HFFc6 (cell line): ENCODE measurements at regions not wholly inside any gene's neighbourhood (a gene's known extent, or its start where the extent isn't known, plus 50 kb on each side); places are given as distances from the start of the nearest gene placed in this dataset.

Source experiments
- DNase-seq: peaks from one replicate; pipeline ENCODE4 v3.0.0-alpha.2; 2018
- H3K27ac Mint-ChIP-seq: 2 replicates; pipeline ENCODE4 v1.8.0; 2020; ENCODE audit warnings: mild to moderate bottlenecking, mixed read lengths
- H3K27me3 Mint-ChIP-seq: 2 replicates; pipeline ENCODE4 v1.8.0; 2021; ENCODE audit warnings: mild to moderate bottlenecking, moderate library complexity, mixed read lengths; ENCODE audit not compliant: insufficient read depth
- H3K36me3 Mint-ChIP-seq: 2 replicates; pipeline ENCODE4 v1.8.0; 2021; ENCODE audit warnings: low read depth, mixed read lengths
- H3K4me1 Mint-ChIP-seq: 2 replicates; pipeline ENCODE4 v1.8.0; 2020; ENCODE audit warnings: low read depth, mixed read lengths
- H3K4me3 Mint-ChIP-seq: 2 replicates; pipeline ENCODE4 v1.8.0; 2020; ENCODE audit warnings: mild to moderate bottlenecking, moderate library complexity, mixed read lengths
- H3K9me3 Mint-ChIP-seq: 2 replicates; pipeline ENCODE4 v1.8.0; 2020; ENCODE audit warnings: mild to moderate bottlenecking, mixed read lengths
- TF ChIP-seq, protein P1 (sequence below): fragments of 200-600 bp; sonication (generic); IDR thresholded peaks from 2 replicates; pipeline ENCODE4 v1.5.0; 2021; ENCODE audit warnings: antibody characterized with exemption, mild to moderate bottlenecking

DNA sequence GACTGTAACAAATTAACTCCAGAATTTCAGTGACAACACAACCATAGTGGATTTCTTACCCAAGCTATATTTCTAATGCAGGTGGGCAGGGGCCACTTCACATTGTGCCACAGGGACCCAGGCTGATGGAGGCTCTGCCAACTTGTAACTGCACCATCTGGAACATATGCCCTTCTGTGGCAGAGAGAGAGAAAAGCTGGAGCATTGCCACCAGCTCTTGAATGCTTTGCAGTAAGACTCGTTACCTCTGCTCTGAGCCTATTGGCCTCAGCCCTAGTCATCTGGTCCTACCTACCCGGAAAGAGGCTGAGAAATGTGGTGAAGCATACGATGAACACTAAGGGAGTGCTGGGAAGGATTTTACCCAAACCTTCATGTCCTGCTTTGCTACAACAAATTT lies 587.1 kb downstream of the ZNF385D start:
- peaks cover 32% of the 10 kb centered on the region for H3K4me1 Mint-ChIP-seq
- no peak for DNase-seq
- no peak overlapping the region for H3K4me3 Mint-ChIP-seq
- no peak overlapping the region for H3K27ac Mint-ChIP-seq
- H3K36me3 Mint-ChIP-seq = no peaks in the 10 kb centered on the region
- TF ChIP-seq, protein P1, sequence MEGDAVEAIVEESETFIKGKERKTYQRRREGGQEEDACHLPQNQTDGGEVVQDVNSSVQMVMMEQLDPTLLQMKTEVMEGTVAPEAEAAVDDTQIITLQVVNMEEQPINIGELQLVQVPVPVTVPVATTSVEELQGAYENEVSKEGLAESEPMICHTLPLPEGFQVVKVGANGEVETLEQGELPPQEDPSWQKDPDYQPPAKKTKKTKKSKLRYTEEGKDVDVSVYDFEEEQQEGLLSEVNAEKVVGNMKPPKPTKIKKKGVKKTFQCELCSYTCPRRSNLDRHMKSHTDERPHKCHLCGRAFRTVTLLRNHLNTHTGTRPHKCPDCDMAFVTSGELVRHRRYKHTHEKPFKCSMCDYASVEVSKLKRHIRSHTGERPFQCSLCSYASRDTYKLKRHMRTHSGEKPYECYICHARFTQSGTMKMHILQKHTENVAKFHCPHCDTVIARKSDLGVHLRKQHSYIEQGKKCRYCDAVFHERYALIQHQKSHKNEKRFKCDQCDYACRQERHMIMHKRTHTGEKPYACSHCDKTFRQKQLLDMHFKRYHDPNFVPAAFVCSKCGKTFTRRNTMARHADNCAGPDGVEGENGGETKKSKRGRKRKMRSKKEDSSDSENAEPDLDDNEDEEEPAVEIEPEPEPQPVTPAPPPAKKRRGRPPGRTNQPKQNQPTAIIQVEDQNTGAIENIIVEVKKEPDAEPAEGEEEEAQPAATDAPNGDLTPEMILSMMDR = no peak
- H3K9me3 Mint-ChIP-seq = no peaks in the 10 kb centered on the region
- no peaks in the 10 kb centered on the region for H3K27me3 Mint-ChIP-seq

DNA sequence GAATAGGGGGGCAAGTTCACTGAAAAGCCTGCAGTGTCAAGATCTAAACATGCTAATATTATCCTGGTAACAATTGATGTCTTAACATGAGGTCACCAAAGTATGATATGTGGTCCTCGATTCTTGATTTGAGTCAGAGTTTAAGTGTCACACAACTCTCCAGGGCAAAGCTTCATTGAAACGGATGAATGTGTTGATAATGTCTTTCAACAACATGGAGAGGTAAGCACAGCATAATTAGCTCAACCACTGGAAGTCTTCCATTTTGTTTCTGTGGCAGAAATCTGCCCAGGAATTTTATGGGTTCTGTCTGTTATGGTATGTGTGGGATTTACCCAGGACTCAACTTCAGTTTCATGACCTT lies 591.5 kb downstream of the ZNF385D start:
- H3K27ac Mint-ChIP-seq = peak overlapping the region; percentile 84

DNA sequence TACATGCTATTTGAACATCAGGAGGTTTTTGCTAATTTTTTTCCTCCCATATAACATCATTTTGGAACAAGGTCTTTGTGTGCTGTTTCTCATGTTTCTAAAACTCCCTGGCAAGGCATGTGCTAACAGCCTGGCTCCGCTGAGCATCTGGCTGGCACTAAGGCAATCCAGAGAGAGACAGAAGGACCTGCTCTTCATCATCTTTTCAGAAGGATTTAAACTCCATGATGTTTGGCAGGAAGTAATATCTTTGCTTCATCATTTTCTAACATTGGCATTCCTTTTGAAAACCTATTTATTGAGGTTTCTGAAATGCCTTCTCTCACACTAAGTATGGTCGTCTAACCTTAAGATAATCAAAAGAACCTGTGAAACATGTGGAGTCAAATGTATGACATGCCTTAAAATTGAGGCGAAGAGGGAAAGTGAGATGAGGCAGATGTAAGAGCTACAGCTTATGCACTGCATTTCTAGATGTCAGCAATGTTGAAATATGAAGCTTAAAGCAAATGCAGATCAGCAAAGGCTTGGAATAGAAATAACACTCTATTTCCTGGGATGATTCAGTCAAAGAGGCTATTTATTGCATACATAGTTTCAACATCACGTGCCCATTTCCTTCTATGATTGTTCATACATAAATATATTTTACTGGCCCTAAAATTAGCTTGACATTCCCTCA lies 592.0 kb downstream of the ZNF385D start:
- Mint-ChIP-seq H3K27me3 (no peaks in the 10 kb centered on the region), H3K4me1 (peaks cover 46% of the 10 kb centered on the region), H3K36me3 (no peaks in the 10 kb centered on the region; the same call in 1 of the 2 replicates), H3K4me3 (peak overlapping the region; percentile 55), H3K27ac (peak overlapping the region; percentile 84), H3K9me3 (no peaks in the 10 kb centered on the region)
- TF ChIP-seq, protein P1 = no peak
- peak; percentile 77 for DNase-seq

More for the DNA sequence above, 591.5 kb downstream of the ZNF385D start:
- no peaks in the 10 kb centered on the region for H3K9me3 Mint-ChIP-seq
- H3K4me1 Mint-ChIP-seq = peaks cover 46% of the 10 kb centered on the region
- peak; percentile 57 for DNase-seq
- peak overlapping the region; percentile 55 for H3K4me3 Mint-ChIP-seq
- H3K27me3 Mint-ChIP-seq = no peaks in the 10 kb centered on the region
- TF ChIP-seq, protein P1 = no peak
- no peaks in the 10 kb centered on the region; the same call in 1 of the 2 replicates for H3K36me3 Mint-ChIP-seq

DNA sequence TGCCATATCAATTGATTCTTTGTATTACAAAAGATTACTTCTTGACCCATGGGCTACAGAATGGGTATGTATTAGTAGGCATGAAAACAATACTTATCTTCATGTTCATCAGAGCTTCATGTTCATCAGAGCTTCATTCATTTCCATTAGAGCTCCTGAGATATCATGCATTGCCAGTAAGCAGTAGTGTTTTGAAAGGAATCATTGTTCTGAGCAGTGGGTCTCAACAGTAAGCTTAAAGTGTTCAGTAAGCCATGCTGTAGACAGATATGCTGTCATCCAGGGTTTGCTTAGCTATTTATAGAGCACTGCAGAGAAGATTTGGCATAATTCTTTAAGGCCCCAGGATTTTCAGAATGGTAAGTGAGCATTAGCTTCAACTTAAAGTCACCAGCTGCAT lies 596.1 kb downstream of the ZNF385D start:
- Mint-ChIP-seq H3K27ac (no peak overlapping the region), H3K27me3 (no peaks in the 10 kb centered on the region), H3K4me1 (peaks cover 34% of the 10 kb centered on the region), H3K36me3 (no peaks in the 10 kb centered on the region; the same call in 1 of the 2 replicates), H3K4me3 (no peak overlapping the region), H3K9me3 (no peaks in the 10 kb centered on the region)
- DNase-seq = no peak
- TF ChIP-seq, protein P1 = no peak

DNA sequence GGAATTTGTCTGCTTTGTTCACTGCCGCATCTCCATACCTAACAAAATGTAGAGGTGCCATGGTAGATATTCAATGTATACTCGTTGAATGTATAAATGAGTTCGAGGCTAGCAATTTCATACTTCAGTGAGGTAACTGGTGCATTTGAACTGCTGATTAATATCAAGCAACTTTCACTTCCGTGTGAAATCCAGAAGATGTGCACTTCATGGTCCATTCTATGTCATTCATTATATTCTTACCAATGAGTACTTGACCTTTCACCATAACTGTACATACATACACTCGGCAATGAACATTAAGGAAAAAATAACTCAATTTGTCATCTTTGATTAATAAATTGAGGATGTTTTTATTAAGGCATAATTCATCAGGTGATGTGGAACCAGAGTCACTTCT lies 598.5 kb downstream of the ZNF385D start:
- Mint-ChIP-seq H3K4me3 (no peak overlapping the region), H3K9me3 (no peaks in the 10 kb centered on the region), H3K27ac (no peak overlapping the region), H3K27me3 (no peaks in the 10 kb centered on the region), H3K4me1 (peaks cover 10% of the 10 kb centered on the region; the same call in 1 of the 2 replicates), H3K36me3 (no peaks in the 10 kb centered on the region; the same call in 1 of the 2 replicates)
- DNase-seq = no peak
- TF ChIP-seq, protein P1 = no peak
